ENCODE measurements at regions not wholly inside any gene's neighbourhood (a gene's known extent, or its start where the extent isn't known, plus 50 kb on each side); places are given as distances from the start of the nearest gene placed in this dataset.
"Not testable (repeated sequence)": the region's sequence is repeated elsewhere in the genome, so short reads cannot be mapped to it uniquely, and the experiment has no call there.

- not testable (repeated sequence) for TF ChIP-seq EZH2 (IDR thresholded peaks at IDR 0.05; ENCODE audit: low read length); CTCF (optimal IDR thresholded peaks at IDR 0.05 in 1 of 3, IDR thresholded peaks at IDR 0.05 in 1 of 3, conservative IDR thresholded peaks at IDR 0.05 in 1 of 3; ENCODE audit: extremely low read depth in 1 of 3, insufficient read depth in 2 of 3, low read length in 3 of 3)
These were observed 97.3 kb upstream of the ADORA2B start for GRCh38 chr17:15847447-15848229.
